HG02623 (cell line): ENCODE measurements at regions not wholly inside any gene's neighbourhood (a gene's known extent, or its start where the extent isn't known, plus 50 kb on each side); places are given as distances from the start of the nearest gene placed in this dataset.
"Not testable (repeated sequence)": the region's sequence is repeated elsewhere in the genome, so short reads cannot be mapped to it uniquely, and the experiment has no call there.

Experiments used
- ATAC-seq: cut with Tn5 transposase; IDR thresholded peaks from one replicate; pipeline ENCODE4 v1.9.1; 2021; ENCODE audit warnings: moderate library complexity; ENCODE audit not compliant: unreplicated experiment

- ATAC-seq, result no peak
These were observed 354.5 kb upstream of the CITED2 start for GRCh38 chr6:139728876-139729427.

GRCh38 chr6:139726272-139726671 lies 351.8 kb upstream of the CITED2 start:
- ATAC-seq, result not testable (repeated sequence)

GRCh38 chr6:139722530-139722929 lies 348.1 kb upstream of the CITED2 start:
- no peak for ATAC-seq

- ATAC-seq, result no peak
These were observed 347.5 kb upstream of the CITED2 start for GRCh38 chr6:139721954-139722353.

- no peak for ATAC-seq
These were observed 339.6 kb upstream of the CITED2 start for GRCh38 chr6:139713900-139714506.

GRCh38 chr6:139713424-139713823 lies 339.0 kb upstream of the CITED2 start:
- ATAC-seq, result no peak

GRCh38 chr6:139712830-139713229 lies 338.4 kb upstream of the CITED2 start:
- ATAC-seq, result no peak

- no peak for ATAC-seq
These were observed 337.5 kb upstream of the CITED2 start for GRCh38 chr6:139711804-139712585.

- ATAC-seq, result no peak
These were observed 336.1 kb upstream of the CITED2 start for GRCh38 chr6:139710556-139710955.

- no peak for ATAC-seq
These were observed 334.1 kb upstream of the CITED2 start for GRCh38 chr6:139708337-139709199.

- ATAC-seq, result no peak
These were observed 332.5 kb upstream of the CITED2 start for GRCh38 chr6:139706912-139707311.

- no peak for ATAC-seq
These were observed 330.8 kb upstream of the CITED2 start for GRCh38 chr6:139705284-139705683.

GRCh38 chr6:139703780-139704179 lies 329.3 kb upstream of the CITED2 start:
- no peak for ATAC-seq

- no peak for ATAC-seq
These were observed 328.3 kb upstream of the CITED2 start for GRCh38 chr6:139702706-139703105.

- no peak for ATAC-seq
These were observed 327.2 kb upstream of the CITED2 start for GRCh38 chr6:139701695-139702094.

GRCh38 chr6:139701003-139701402 lies 326.6 kb upstream of the CITED2 start:
- ATAC-seq, result no peak

GRCh38 chr6:139699911-139700310 lies 325.5 kb upstream of the CITED2 start:
- ATAC-seq, result no peak

- no peak for ATAC-seq
These were observed 324.9 kb upstream of the CITED2 start for GRCh38 chr6:139699335-139699734.

GRCh38 chr6:139698526-139699176 lies 324.2 kb upstream of the CITED2 start:
- ATAC-seq, result no peak

- ATAC-seq, result not testable (repeated sequence)
These were observed 323.4 kb upstream of the CITED2 start for GRCh38 chr6:139697856-139698255.

GRCh38 chr6:139696991-139697390 lies 322.5 kb upstream of the CITED2 start:
- ATAC-seq, result not testable (repeated sequence)
